ENCODE measurements at regions not wholly inside any gene's neighbourhood (a gene's known extent, or its start where the extent isn't known, plus 50 kb on each side); places are given as distances from the start of the nearest gene placed in this dataset.

GRCh38 chr5:171509467-171509866, 90.0 kb downstream of the FGF18 start:
- DNase-seq (no peak), FAIRE-seq (no peak)
- Histone ChIP-seq H3K27me3 (ENCODE audit: control insufficient read depth in 3 of 3, insufficient read depth in 3 of 3, low read length in 3 of 3) (peaks cover 0 to 3% (median 1%) of the 10 kb centered on the region in 3 donors), H3K9me3 (ENCODE audit: control insufficient read depth in 2 of 2, insufficient read depth in 1 of 2, low read depth in 1 of 2, low read length in 1 of 2) (no peaks in the 10 kb centered on the region), H3K4me3 (ENCODE audit: low read depth in 1 of 3, low read length in 3 of 3) (no peak overlapping the region), H3K36me3 (ENCODE audit: control insufficient read depth in 3 of 3, insufficient read depth in 2 of 3, low read depth in 1 of 3, low read length in 3 of 3) (no peaks in the 10 kb centered on the region), H3K4me1 (ENCODE audit: control insufficient read depth in 3 of 3, insufficient read depth in 2 of 3, low read depth in 1 of 3, low read length in 2 of 3) (no peaks in the 10 kb centered on the region), H3K27ac (ENCODE audit: low read depth in 1 of 3, low read length in 2 of 3) (no peak overlapping the region)
- WGBS, 3 donors, result 87 to 90% (median 89%) methylated on average over 7 of the region's 7 CpGs

- FAIRE-seq (no peak), DNase-seq (no peak)
- Histone ChIP-seq H3K9me3 (ENCODE audit: control insufficient read depth in 2 of 2, insufficient read depth in 1 of 2, low read depth in 1 of 2, low read length in 1 of 2) (no peaks in the 10 kb centered on the region), H3K27me3 (ENCODE audit: control insufficient read depth in 3 of 3, insufficient read depth in 3 of 3, low read length in 3 of 3) (peaks cover 0 to 3% (median 2%) of the 10 kb centered on the region in 3 donors), H3K4me1 (ENCODE audit: control insufficient read depth in 3 of 3, insufficient read depth in 2 of 3, low read depth in 1 of 3, low read length in 2 of 3) (no peaks in the 10 kb centered on the region), H3K27ac (ENCODE audit: low read depth in 1 of 3, low read length in 2 of 3) (no peak overlapping the region), H3K36me3 (ENCODE audit: control insufficient read depth in 3 of 3, insufficient read depth in 2 of 3, low read depth in 1 of 3, low read length in 3 of 3) (no peaks in the 10 kb centered on the region), H3K4me3 (ENCODE audit: low read depth in 1 of 3, low read length in 3 of 3) (no peak overlapping the region)
- 89 to 91% (median 89%) methylated on average over 5 of the region's 5 CpGs for WGBS, 3 donors
These were observed 93.0 kb downstream of the FGF18 start for GRCh38 chr5:171512397-171512796.

- Histone ChIP-seq H3K9me3 (ENCODE audit: control insufficient read depth in 2 of 2, insufficient read depth in 1 of 2, low read depth in 1 of 2, low read length in 1 of 2) (no peaks in the 10 kb centered on the region), H3K27me3 (ENCODE audit: control insufficient read depth in 3 of 3, insufficient read depth in 3 of 3, low read length in 3 of 3) (peaks cover 0 to 7% (median 3%) of the 10 kb centered on the region in 3 donors), H3K36me3 (ENCODE audit: control insufficient read depth in 3 of 3, insufficient read depth in 2 of 3, low read depth in 1 of 3, low read length in 3 of 3) (no peaks in the 10 kb centered on the region), H3K27ac (ENCODE audit: low read depth in 1 of 3, low read length in 2 of 3) (no peak overlapping the region), H3K4me3 (ENCODE audit: low read depth in 1 of 3, low read length in 3 of 3) (no peak overlapping the region), H3K4me1 (ENCODE audit: control insufficient read depth in 3 of 3, insufficient read depth in 2 of 3, low read depth in 1 of 3, low read length in 2 of 3) (no peaks in the 10 kb centered on the region)
- 66 to 81% (median 72%) methylated on average over 2 of the region's 2 CpGs for WGBS, 3 donors
- FAIRE-seq (no peak), DNase-seq (no peak)
These were observed 94.1 kb downstream of the FGF18 start for GRCh38 chr5:171513591-171513990.

- Histone ChIP-seq H3K4me3 (ENCODE audit: low read depth in 1 of 3, low read length in 3 of 3) (no peak overlapping the region), H3K27me3 (ENCODE audit: control insufficient read depth in 3 of 3, insufficient read depth in 3 of 3, low read length in 3 of 3) (peaks cover 0 to 7% (median 0%) of the 10 kb centered on the region in 3 donors), H3K27ac (ENCODE audit: low read depth in 1 of 3, low read length in 2 of 3) (no peak overlapping the region), H3K9me3 (ENCODE audit: control insufficient read depth in 2 of 2, insufficient read depth in 1 of 2, low read depth in 1 of 2, low read length in 1 of 2) (no peaks in the 10 kb centered on the region), H3K4me1 (ENCODE audit: control insufficient read depth in 3 of 3, insufficient read depth in 2 of 3, low read depth in 1 of 3, low read length in 2 of 3) (peaks cover 0 to 6% (median 0%) of the 10 kb centered on the region in 3 donors), H3K36me3 (ENCODE audit: control insufficient read depth in 3 of 3, insufficient read depth in 2 of 3, low read depth in 1 of 3, low read length in 3 of 3) (no peaks in the 10 kb centered on the region)
- FAIRE-seq, result no peak
- 83 to 87% (median 87%) methylated on average over 13 of the region's 13 CpGs for WGBS, 3 donors
- DNase-seq, result no peak
These were observed 99.5 kb downstream of the FGF18 start for GRCh38 chr5:171518916-171519315.

GRCh38 chr5:171520300-171521174, 101.1 kb downstream of the FGF18 start:
- FAIRE-seq, result no peak
- peak in 1 of 2 donors; percentile 20 for DNase-seq
- 34 to 54% (median 54%) methylated on average over 20 of the region's 20 CpGs for WGBS, 3 donors
- no peak overlapping the region for H3K27ac ChIP-seq (ENCODE audit: low read depth in 1 of 3, low read length in 2 of 3)
- H3K9me3 ChIP-seq (ENCODE audit: control insufficient read depth in 2 of 2, insufficient read depth in 1 of 2, low read depth in 1 of 2, low read length in 1 of 2), result no peaks in the 10 kb centered on the region
- H3K4me3 ChIP-seq (ENCODE audit: low read depth in 1 of 3, low read length in 3 of 3), result no peak overlapping the region
- H3K4me1 ChIP-seq (ENCODE audit: control insufficient read depth in 3 of 3, insufficient read depth in 2 of 3, low read depth in 1 of 3, low read length in 2 of 3), result peaks cover 0 to 6% (median 0%) of the 10 kb centered on the region in 3 donors
- H3K36me3 ChIP-seq (ENCODE audit: control insufficient read depth in 3 of 3, insufficient read depth in 2 of 3, low read depth in 1 of 3, low read length in 3 of 3), result no peaks in the 10 kb centered on the region
- H3K27me3 ChIP-seq (ENCODE audit: control insufficient read depth in 3 of 3, insufficient read depth in 3 of 3, low read length in 3 of 3), result peaks cover 0 to 4% (median 0%) of the 10 kb centered on the region in 3 donors

- no peaks in the 10 kb centered on the region for H3K9me3 ChIP-seq (ENCODE audit: control insufficient read depth in 2 of 2, insufficient read depth in 1 of 2, low read depth in 1 of 2, low read length in 1 of 2)
- no peak overlapping the region for H3K27ac ChIP-seq (ENCODE audit: low read depth in 1 of 3, low read length in 2 of 3)
- H3K36me3 ChIP-seq (ENCODE audit: control insufficient read depth in 3 of 3, insufficient read depth in 2 of 3, low read depth in 1 of 3, low read length in 3 of 3), result no peaks in the 10 kb centered on the region
- H3K27me3 ChIP-seq (ENCODE audit: control insufficient read depth in 3 of 3, insufficient read depth in 3 of 3, low read length in 3 of 3), result peaks cover 0 to 4% (median 0%) of the 10 kb centered on the region in 3 donors
- DNase-seq (peak in 1 of 2 donors; percentile 3), FAIRE-seq (no peak)
- H3K4me3 ChIP-seq (ENCODE audit: low read depth in 1 of 3, low read length in 3 of 3), result no peak overlapping the region
- H3K4me1 ChIP-seq (ENCODE audit: control insufficient read depth in 3 of 3, insufficient read depth in 2 of 3, low read depth in 1 of 3, low read length in 2 of 3), result peaks cover 0 to 6% (median 0%) of the 10 kb centered on the region in 3 donors
- WGBS, 3 donors, result 63 to 78% (median 77%) methylated on average over 1 of the region's 1 CpG
These were observed 101.8 kb downstream of the FGF18 start for GRCh38 chr5:171521219-171521633.

- H3K4me3 ChIP-seq (ENCODE audit: low read depth in 1 of 3, low read length in 3 of 3), result no peak overlapping the region
- FAIRE-seq (no peak), DNase-seq (peak in 1 of 2 donors; percentile 17)
- peaks cover 0 to 4% (median 0%) of the 10 kb centered on the region in 3 donors for H3K27me3 ChIP-seq (ENCODE audit: control insufficient read depth in 3 of 3, insufficient read depth in 3 of 3, low read length in 3 of 3)
- no peaks in the 10 kb centered on the region for H3K36me3 ChIP-seq (ENCODE audit: control insufficient read depth in 3 of 3, insufficient read depth in 2 of 3, low read depth in 1 of 3, low read length in 3 of 3)
- H3K27ac ChIP-seq (ENCODE audit: low read depth in 1 of 3, low read length in 2 of 3), result no peak overlapping the region
- H3K4me1 ChIP-seq (ENCODE audit: control insufficient read depth in 3 of 3, insufficient read depth in 2 of 3, low read depth in 1 of 3, low read length in 2 of 3), result peaks cover 0 to 6% (median 0%) of the 10 kb centered on the region in 3 donors
- H3K9me3 ChIP-seq (ENCODE audit: control insufficient read depth in 2 of 2, insufficient read depth in 1 of 2, low read depth in 1 of 2, low read length in 1 of 2), result no peaks in the 10 kb centered on the region
- WGBS, 3 donors, result 60 to 66% (median 63%) methylated on average over 3 of the region's 3 CpGs
These were observed 102.2 kb downstream of the FGF18 start for GRCh38 chr5:171521679-171522078.

GRCh38 chr5:171523781-171524180, 104.3 kb downstream of the FGF18 start:
- H3K4me3 ChIP-seq (ENCODE audit: low read depth in 1 of 3, low read length in 3 of 3), result no peak overlapping the region
- no peaks in the 10 kb centered on the region for H3K9me3 ChIP-seq (ENCODE audit: control insufficient read depth in 2 of 2, insufficient read depth in 1 of 2, low read depth in 1 of 2, low read length in 1 of 2)
- 80 to 90% (median 84%) methylated on average over 6 of the region's 6 CpGs for WGBS, 3 donors
- H3K27me3 ChIP-seq (ENCODE audit: control insufficient read depth in 3 of 3, insufficient read depth in 3 of 3, low read length in 3 of 3), result no peaks in the 10 kb centered on the region
- peaks cover 0 to 6% (median 0%) of the 10 kb centered on the region in 3 donors for H3K4me1 ChIP-seq (ENCODE audit: control insufficient read depth in 3 of 3, insufficient read depth in 2 of 3, low read depth in 1 of 3, low read length in 2 of 3)
- FAIRE-seq, result no peak
- DNase-seq, result no peak
- no peaks in the 10 kb centered on the region for H3K36me3 ChIP-seq (ENCODE audit: control insufficient read depth in 3 of 3, insufficient read depth in 2 of 3, low read depth in 1 of 3, low read length in 3 of 3)
- H3K27ac ChIP-seq (ENCODE audit: low read depth in 1 of 3, low read length in 2 of 3), result no peak overlapping the region

All from small intestine (tissue), 7 donors.